ENCODE measurements at regions not wholly inside any gene's neighbourhood (a gene's known extent, or its start where the extent isn't known, plus 50 kb on each side); places are given as distances from the start of the nearest gene placed in this dataset.
A peak's percentile ranks its signal among the peaks of the same experiment; 100 is the strongest.
"Not testable (repeated sequence)": the region's sequence is repeated elsewhere in the genome, so short reads cannot be mapped to it uniquely, and the experiment has no call there.

DNA sequence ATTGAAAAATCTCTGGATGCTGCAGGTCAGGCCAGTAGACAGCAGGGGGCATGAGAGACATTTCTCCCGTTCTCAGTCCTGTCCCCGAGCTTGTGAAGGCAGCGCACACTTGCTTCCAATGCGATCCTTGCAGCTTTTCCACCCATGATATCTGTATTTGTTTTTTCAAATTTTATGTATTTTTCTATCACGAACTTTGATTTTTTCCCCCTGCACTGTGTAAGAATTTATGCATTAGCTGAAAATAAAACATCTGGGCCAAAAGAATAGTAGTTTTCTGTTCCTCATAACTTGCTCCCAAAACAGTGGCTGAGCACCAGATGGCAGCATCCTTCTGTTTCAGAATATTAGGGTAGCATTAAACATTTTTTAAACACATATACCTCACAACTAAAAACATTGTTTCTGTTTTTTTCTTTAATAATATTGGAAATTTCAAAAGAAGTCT is 90.9 kb upstream of the PABPC3 start:
- intact Hi-C loops (cut with DNase I) = loop anchor here in 8 of 10 donors (1.0 to 10.0 kb wide), 4 partner anchors 32 to 110 kb away; no protein-coding TSS in a partner anchor
- not testable (repeated sequence) for H3K9me3 ChIP-seq, H3K27ac ChIP-seq, H3K4me3 ChIP-seq, H3K36me3 ChIP-seq, H3K4me1 ChIP-seq, DNase-seq
- TF ChIP-seq, protein P1, sequence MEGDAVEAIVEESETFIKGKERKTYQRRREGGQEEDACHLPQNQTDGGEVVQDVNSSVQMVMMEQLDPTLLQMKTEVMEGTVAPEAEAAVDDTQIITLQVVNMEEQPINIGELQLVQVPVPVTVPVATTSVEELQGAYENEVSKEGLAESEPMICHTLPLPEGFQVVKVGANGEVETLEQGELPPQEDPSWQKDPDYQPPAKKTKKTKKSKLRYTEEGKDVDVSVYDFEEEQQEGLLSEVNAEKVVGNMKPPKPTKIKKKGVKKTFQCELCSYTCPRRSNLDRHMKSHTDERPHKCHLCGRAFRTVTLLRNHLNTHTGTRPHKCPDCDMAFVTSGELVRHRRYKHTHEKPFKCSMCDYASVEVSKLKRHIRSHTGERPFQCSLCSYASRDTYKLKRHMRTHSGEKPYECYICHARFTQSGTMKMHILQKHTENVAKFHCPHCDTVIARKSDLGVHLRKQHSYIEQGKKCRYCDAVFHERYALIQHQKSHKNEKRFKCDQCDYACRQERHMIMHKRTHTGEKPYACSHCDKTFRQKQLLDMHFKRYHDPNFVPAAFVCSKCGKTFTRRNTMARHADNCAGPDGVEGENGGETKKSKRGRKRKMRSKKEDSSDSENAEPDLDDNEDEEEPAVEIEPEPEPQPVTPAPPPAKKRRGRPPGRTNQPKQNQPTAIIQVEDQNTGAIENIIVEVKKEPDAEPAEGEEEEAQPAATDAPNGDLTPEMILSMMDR (IDR thresholded peaks at IDR 0.05) = peak in 7 of 12 donors; percentile 10 to 47 (median 34)
- H3K27me3 ChIP-seq = peaks cover 0 to 26% (median 2%) of the 10 kb centered on the region in 9 donors
- WGBS, 4 donors = 1 to 3% (median 2%) methylated on average over 5 of the region's 5 CpGs
- peak; percentile 58 to 82 (median 74) for ATAC-seq

DNA sequence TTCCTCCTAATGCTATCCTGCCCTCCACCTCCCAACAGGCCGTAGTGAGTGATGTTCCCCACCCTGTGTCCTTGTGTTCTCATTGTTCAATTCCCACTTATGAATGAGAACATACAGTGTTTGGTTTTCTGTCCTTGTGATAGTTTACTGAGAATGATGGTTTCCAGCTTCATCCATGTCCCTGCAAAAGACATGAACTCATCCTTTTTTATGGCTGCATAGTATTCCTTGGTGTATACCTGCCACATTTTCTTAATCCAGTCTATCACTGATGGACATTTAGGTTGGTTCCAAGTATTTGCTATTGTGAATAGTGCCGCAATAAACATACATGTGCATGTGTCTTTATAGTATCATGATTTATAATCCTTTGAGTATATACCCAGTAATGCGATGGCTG is 88.5 kb upstream of the PABPC3 start:
- not testable (repeated sequence) for H3K36me3 ChIP-seq, ATAC-seq, H3K27ac ChIP-seq, H3K4me3 ChIP-seq, DNase-seq, H3K9me3 ChIP-seq, H3K4me1 ChIP-seq, H3K27me3 ChIP-seq
- WGBS, 4 donors = 77 to 96% (median 95%) methylated on average over 3 of the region's 3 CpGs
- intact Hi-C loops (cut with DNase I) = loop anchor here in 7 of 10 donors (5.0 to 10.0 kb wide), 2 partner anchors 105 to 107 kb away; no protein-coding TSS in a partner anchor

DNA sequence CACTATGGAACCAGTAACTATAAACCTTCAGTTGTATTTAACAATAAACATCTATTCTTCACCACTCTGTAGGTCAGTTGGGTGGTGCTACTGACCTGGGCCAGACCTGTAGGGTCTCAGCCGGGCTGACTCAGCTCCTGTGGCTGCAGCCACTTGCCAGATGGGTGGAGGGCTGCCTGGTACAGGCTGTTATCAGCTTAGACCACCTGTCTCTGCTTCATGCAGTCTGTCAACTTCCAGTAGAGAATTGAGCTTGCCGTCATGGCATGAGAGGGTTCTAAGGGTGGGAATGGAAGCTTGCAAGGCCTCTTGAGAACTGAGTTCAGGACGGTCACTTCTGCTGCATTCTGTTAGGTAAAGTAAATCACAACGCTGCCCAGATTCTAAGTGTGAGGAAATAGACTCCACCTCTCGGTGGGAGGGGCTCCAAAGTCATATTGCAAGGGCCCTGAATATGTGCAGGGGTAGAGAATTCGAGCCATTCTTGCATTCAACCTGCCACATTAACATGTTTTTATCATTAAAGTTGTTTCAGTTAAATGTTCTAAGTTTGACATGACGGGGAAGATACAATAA is 81.5 kb upstream of the PABPC3 start:
- intact Hi-C loops (cut with DNase I) = not testable (repeated sequence)

DNA sequence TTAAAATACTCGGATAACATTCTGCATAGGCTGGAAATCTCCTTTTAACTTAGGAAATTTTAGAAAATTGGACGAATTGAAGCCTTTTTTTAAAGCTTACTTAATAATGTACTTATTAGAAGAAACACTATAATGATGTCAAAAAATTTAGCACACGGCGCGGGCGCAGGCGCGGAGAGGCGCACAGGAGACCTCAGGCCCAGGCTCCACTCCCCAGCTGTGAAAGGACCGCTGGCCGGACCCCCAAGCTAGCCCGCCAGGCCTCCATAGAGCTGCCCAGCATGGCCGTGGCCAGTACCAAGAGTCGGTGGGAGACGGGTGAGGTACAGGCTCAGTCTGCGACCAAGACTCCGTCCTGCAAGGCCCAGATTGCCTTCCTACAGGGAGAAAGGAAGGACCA is 78.8 kb upstream of the PABPC3 start:
- WGBS, 4 donors = 87 to 92% (median 90%) methylated on average over 17 of the region's 17 CpGs
- Histone ChIP-seq H3K4me1 (peaks cover 0 to 12% (median 0%) of the 10 kb centered on the region in 12 donors), H3K27me3 (peaks cover 0 to 64% (median 11%) of the 10 kb centered on the region in 9 donors)
- H3K27ac ChIP-seq; H3K36me3 ChIP-seq; DNase-seq; H3K4me3 ChIP-seq; ATAC-seq; H3K9me3 ChIP-seq; intact Hi-C loops (cut with DNase I): not testable (repeated sequence)

More for the DNA sequence above, 81.5 kb upstream of the PABPC3 start:
- H3K4me1 ChIP-seq = peaks cover 0 to 12% (median 0%) of the 10 kb centered on the region in 12 donors
- WGBS, 4 donors = 45 to 56% (median 53%) methylated on average over 7 of the region's 7 CpGs
- peaks cover 0 to 60% (median 18%) of the 10 kb centered on the region in 9 donors for H3K27me3 ChIP-seq
- DNase-seq, H3K4me3 ChIP-seq, H3K27ac ChIP-seq, H3K36me3 ChIP-seq, H3K9me3 ChIP-seq, ATAC-seq: not testable (repeated sequence)

DNA sequence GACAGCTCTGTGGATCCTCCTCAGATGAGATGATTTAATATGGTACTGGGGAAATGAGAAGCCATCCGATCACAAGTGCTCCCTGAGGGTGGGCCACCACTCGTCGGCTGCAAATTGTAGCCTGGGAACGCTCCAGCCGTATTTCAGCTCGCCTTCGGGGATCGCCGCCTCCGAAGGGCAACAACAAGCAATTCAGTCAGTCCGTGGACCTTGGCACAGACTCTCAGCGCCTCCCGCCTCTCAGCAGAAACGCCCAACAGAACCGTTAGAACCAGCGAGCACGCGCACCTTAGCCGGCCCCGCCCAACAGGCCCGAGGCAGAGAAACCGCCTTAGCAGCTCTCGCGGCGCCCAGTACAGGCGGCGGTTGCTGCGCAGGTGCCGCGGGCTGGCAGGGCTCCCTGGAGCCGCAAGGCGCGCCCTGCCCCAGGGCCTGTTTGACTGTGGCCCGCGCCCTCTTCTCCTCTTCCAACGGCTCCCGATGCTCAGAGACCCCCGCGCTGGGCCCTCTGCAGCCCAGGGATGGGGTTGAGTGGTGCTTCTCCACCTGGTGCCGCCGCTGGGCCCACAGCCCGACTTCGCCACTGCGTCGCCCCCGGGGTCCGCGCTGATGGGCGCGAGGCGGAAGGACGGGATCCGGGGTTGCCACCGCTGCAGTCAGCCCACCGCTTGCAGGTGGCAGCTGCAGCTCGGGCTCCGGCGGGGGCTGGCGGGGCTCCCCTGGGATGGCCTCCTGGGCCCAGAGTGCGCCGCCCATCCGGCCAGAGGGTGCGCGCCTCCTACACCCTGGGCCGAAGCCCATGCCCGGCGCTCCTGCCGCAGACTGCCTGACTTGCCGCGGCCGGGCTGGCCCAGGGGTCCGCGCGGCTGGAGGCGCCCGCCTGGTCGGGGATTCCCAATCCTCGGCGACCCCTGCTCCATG is 77.9 kb upstream of the PABPC3 start:
- DNase-seq = peak in 2 of 5 donors; percentile 38 to 43
- not testable (repeated sequence) for ATAC-seq

DNA sequence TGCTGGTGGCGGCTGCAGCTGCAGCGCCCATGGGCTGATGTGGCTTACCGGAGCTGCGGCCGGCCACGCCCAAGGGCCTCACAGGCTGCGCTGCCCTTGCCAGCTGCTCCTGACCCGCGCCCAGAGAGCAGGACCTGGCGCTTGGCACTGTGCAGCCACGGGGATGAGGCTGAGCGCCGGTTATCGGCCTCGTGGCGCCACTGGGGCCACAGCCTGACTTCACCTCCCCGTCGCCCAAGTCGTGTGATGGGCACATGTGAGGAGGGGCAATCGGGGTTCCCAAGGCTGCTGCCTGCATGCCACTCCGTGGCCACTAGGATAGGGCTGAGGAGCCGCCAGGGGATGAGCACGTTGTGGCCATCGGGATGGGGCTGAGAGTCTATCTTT is 77.2 kb upstream of the PABPC3 start:
- Histone ChIP-seq H3K36me3 (no peaks in the 10 kb centered on the region), H3K4me3 (peak overlapping the region in 9 of 12 donors; percentile 4 to 48 (median 34)), H3K9me3 (no peaks in the 10 kb centered on the region), H3K27ac (no peak overlapping the region), H3K4me1 (peaks cover 0 to 12% (median 0%) of the 10 kb centered on the region in 12 donors), H3K27me3 (peaks cover 4 to 58% (median 11%) of the 10 kb centered on the region in 9 donors)
- ATAC-seq = no peak
- DNase-seq = no peak
- 6 to 22% (median 6%) methylated on average over 5 to 24 of the region's 24 CpGs; no CpG with 5 or more reads in 1 of the 4 donors for WGBS, 4 donors
- TF ChIP-seq POLR2A (IDR thresholded peaks at IDR 0.05) = no peak
- TF ChIP-seq, protein P1 (IDR thresholded peaks at IDR 0.05) = no peak
- intact Hi-C loops (cut with DNase I) = no loop called here

More for the DNA sequence above, 77.9 kb upstream of the PABPC3 start:
- WGBS, 4 donors = 1 to 2% (median 2%) methylated on average over 42 to 79 of the region's 79 CpGs
- H3K27ac ChIP-seq; H3K9me3 ChIP-seq; intact Hi-C loops (cut with DNase I); H3K36me3 ChIP-seq: not testable (repeated sequence)
- Histone ChIP-seq H3K27me3 (peaks cover 0 to 61% (median 11%) of the 10 kb centered on the region in 9 donors), H3K4me3 (peak overlapping the region in 9 of 12 donors; percentile 4 to 48 (median 34)), H3K4me1 (peaks cover 0 to 12% (median 0%) of the 10 kb centered on the region in 12 donors)

DNA sequence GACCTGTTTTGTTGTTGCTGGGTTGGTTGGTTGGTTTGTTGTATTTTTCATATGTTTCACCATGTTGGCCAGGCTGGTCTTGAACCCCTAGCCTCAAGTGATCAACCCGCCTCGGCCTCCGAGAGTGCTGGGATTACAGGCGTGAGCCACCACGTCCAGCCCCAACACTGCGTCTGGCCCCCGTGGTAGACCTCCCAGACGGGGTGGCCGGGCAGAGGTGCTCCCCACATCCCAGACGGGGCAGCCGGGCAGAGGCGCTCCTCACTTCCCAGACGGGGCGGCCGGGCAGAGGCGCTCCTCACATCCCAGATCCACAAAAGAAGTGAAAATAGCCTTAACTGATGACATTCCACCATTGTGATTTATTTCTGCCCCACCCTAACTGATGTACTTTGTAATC is 76.2 kb upstream of the PABPC3 start:
- WGBS, 4 donors = 93 to 94% (median 93%) methylated on average over 16 of the region's 16 CpGs
- intact Hi-C loops (cut with DNase I); H3K27ac ChIP-seq; ATAC-seq; H3K4me3 ChIP-seq; H3K9me3 ChIP-seq; H3K36me3 ChIP-seq; DNase-seq: not testable (repeated sequence)
- Histone ChIP-seq H3K27me3 (peaks cover 4 to 58% (median 11%) of the 10 kb centered on the region in 9 donors), H3K4me1 (peaks cover 0 to 12% (median 0%) of the 10 kb centered on the region in 12 donors)

All from heart left ventricle (tissue), 16 donors.